ENCODE measurements at regions not wholly inside any gene's neighbourhood (a gene's known extent, or its start where the extent isn't known, plus 50 kb on each side); places are given as distances from the start of the nearest gene placed in this dataset.

DNA sequence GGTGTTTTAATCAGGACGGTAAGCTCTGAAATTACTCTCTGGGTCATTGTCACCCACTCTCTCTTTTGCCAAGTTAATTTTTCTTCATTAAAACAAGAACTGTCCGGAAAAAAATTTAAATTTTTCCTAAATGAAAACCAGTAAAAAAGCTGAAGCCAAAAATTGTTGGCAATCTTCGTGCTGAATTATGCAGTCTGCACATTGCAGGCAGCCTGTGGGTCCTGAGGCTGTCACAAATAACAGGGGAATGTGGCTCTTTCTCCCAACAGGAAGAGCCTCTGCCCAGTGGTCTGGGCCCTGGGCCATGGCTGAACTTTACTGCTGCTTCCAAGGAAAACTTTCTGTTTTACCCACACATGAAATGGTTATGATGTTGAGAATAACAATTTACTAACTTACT, 153.9 kb upstream of the SPAG17 start:
- Histone ChIP-seq H3K4me2 (peak overlapping the region; percentile 20), H3K4me1 (replicated peaks; ENCODE audit: insufficient read depth) (peaks cover 15% of the 10 kb centered on the region; the same call in 1 of the 2 replicates), H3K27ac (no peak overlapping the region), H4K20me1 (ENCODE audit: insufficient read depth) (no peaks in the 10 kb centered on the region), H3K9me3 (ENCODE audit: insufficient read depth, low read depth) (no peaks in the 10 kb centered on the region), H3K27me3 (ENCODE audit: insufficient read depth, low read depth) (no peaks in the 10 kb centered on the region), H3K4me3 (no peak overlapping the region), H2AFZ (no peak overlapping the region), H3K36me3 (ENCODE audit: low read depth) (no peaks in the 10 kb centered on the region), H3K9me2 (ENCODE audit: insufficient read depth) (no peaks in the 10 kb centered on the region), H3K79me2 (ENCODE audit: low read depth) (no peaks in the 10 kb centered on the region), H3F3A (ENCODE audit: insufficient read depth, low read depth) (peaks cover 4% of the 10 kb centered on the region; the same call in 1 of the 2 replicates)
- intact Hi-C loops (cut with micrococcal nuclease; ENCODE audit: unreplicated experiment), result no loop called here
- BruUV-seq (replicated peaks), result no TSS peak
- TF ChIP-seq, protein P1, sequence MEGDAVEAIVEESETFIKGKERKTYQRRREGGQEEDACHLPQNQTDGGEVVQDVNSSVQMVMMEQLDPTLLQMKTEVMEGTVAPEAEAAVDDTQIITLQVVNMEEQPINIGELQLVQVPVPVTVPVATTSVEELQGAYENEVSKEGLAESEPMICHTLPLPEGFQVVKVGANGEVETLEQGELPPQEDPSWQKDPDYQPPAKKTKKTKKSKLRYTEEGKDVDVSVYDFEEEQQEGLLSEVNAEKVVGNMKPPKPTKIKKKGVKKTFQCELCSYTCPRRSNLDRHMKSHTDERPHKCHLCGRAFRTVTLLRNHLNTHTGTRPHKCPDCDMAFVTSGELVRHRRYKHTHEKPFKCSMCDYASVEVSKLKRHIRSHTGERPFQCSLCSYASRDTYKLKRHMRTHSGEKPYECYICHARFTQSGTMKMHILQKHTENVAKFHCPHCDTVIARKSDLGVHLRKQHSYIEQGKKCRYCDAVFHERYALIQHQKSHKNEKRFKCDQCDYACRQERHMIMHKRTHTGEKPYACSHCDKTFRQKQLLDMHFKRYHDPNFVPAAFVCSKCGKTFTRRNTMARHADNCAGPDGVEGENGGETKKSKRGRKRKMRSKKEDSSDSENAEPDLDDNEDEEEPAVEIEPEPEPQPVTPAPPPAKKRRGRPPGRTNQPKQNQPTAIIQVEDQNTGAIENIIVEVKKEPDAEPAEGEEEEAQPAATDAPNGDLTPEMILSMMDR (conservative IDR thresholded peaks at IDR 0.05), result no peak
- TF ChIP-seq EZH2 (IDR thresholded peaks at IDR 0.05; ENCODE audit: low read depth), result no peak
- DNase-seq, result no peak
- ChIA-PET POLR2A (ENCODE audit: unreplicated experiment) (no interaction called here), CTCF (no interaction called here)

DNA sequence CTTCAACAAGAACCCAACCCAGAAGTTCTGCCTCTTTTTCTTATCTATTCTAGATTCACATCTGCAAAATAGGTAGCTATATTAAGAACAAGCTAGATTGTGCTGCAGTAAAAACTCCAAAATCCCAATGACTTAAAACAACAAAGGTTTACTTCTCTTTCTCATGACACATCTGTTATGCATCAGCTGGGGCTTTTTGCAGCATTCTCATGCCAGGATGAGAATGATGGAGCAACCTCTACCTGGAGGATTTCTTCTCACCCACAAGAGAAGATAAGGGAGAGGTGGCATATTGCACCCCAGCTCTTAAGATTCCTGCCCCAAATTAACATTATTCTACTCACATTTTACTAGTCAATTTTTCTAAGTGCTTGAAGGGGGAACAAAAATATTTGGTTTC, 152.3 kb upstream of the SPAG17 start:
- TF ChIP-seq, protein P1 (conservative IDR thresholded peaks at IDR 0.05), result no peak
- no peak for TF ChIP-seq EZH2 (IDR thresholded peaks at IDR 0.05; ENCODE audit: low read depth)
- H3K27me3 ChIP-seq (ENCODE audit: insufficient read depth, low read depth), result no peaks in the 10 kb centered on the region
- ChIA-PET CTCF (no interaction called here), POLR2A (ENCODE audit: unreplicated experiment) (no interaction called here)
- H3K9me3 ChIP-seq (ENCODE audit: insufficient read depth, low read depth), result no peaks in the 10 kb centered on the region
- no peak for DNase-seq
- H3F3A ChIP-seq (ENCODE audit: insufficient read depth, low read depth), result peaks cover 4% of the 10 kb centered on the region; the same call in 1 of the 2 replicates
- intact Hi-C loops (cut with micrococcal nuclease; ENCODE audit: unreplicated experiment), result no loop called here
- no TSS peak for BruUV-seq (replicated peaks)
- H3K9me2 ChIP-seq (ENCODE audit: insufficient read depth), result no peaks in the 10 kb centered on the region
- no peaks in the 10 kb centered on the region for H3K36me3 ChIP-seq (ENCODE audit: low read depth)
- no peak overlapping the region for H3K27ac ChIP-seq
- H3K4me2 ChIP-seq, result no peak overlapping the region
- H3K4me1 ChIP-seq (replicated peaks; ENCODE audit: insufficient read depth), result peaks cover 15% of the 10 kb centered on the region; the same call in 1 of the 2 replicates
- no peak overlapping the region for H2AFZ ChIP-seq
- no peaks in the 10 kb centered on the region for H3K79me2 ChIP-seq (ENCODE audit: low read depth)
- no peaks in the 10 kb centered on the region for H4K20me1 ChIP-seq (ENCODE audit: insufficient read depth)
- no peak overlapping the region for H3K4me3 ChIP-seq

DNA sequence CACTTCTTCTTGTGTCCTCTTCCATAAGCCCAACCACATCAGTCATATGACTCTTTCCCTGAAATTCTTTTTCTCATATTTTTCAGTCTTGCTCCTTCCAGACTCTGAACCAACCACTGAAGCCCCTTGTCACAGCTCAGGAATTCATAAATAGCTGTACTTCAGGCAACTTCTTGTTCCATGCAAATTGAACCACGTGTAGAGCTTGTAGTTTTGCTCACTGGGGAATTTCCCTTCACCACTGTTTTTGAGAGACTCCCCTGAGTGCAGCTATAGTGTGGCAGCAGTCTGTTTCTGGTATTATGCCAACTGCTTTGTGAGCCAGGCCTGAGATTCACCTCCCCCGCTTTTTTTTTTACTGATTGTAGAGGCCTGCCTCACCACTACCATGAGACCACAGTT, 150.3 kb upstream of the SPAG17 start:
- Histone ChIP-seq H3K4me1 (replicated peaks; ENCODE audit: insufficient read depth) (peaks cover 15% of the 10 kb centered on the region; the same call in 1 of the 2 replicates), H3K36me3 (ENCODE audit: low read depth) (no peaks in the 10 kb centered on the region), H3K79me2 (ENCODE audit: low read depth) (no peaks in the 10 kb centered on the region), H4K20me1 (ENCODE audit: insufficient read depth) (no peaks in the 10 kb centered on the region), H3K27me3 (ENCODE audit: insufficient read depth, low read depth) (no peaks in the 10 kb centered on the region), H3F3A (ENCODE audit: insufficient read depth, low read depth) (peaks cover 4% of the 10 kb centered on the region; the same call in 1 of the 2 replicates), H3K4me2 (no peak overlapping the region), H3K27ac (no peak overlapping the region), H2AFZ (no peak overlapping the region), H3K9me2 (ENCODE audit: insufficient read depth) (no peaks in the 10 kb centered on the region), H3K4me3 (no peak overlapping the region), H3K9me3 (ENCODE audit: insufficient read depth, low read depth) (no peaks in the 10 kb centered on the region)
- ChIA-PET CTCF (no interaction called here), POLR2A (ENCODE audit: unreplicated experiment) (no interaction called here)
- TF ChIP-seq, protein P1 (conservative IDR thresholded peaks at IDR 0.05), result no peak
- no peak for TF ChIP-seq EZH2 (IDR thresholded peaks at IDR 0.05; ENCODE audit: low read depth)
- no peak for DNase-seq
- intact Hi-C loops (cut with micrococcal nuclease; ENCODE audit: unreplicated experiment), result no loop called here
- BruUV-seq (replicated peaks), result no TSS peak
